K562 (cell line): ENCODE measurements at regions not wholly inside any gene's neighbourhood (a gene's known extent, or its start where the extent isn't known, plus 50 kb on each side); places are given as distances from the start of the nearest gene placed in this dataset.

Source experiments
- ZNF449 ChIP-seq: fragments of 250-450 bp; sonication (Bioruptor Pico); IDR thresholded peaks from 2 replicates; pipeline ENCODE4 v1.8.0; 2022; ENCODE audit warnings: moderate library complexity, mild to moderate bottlenecking, inconsistent platforms
- TF ChIP-seq, protein P1 (sequence below): fragments of 450-650 bp; IDR thresholded peaks from 2 replicates; pipeline ENCODE4 v1.6.1; 2016; ENCODE audit warnings: low read depth

DNA sequence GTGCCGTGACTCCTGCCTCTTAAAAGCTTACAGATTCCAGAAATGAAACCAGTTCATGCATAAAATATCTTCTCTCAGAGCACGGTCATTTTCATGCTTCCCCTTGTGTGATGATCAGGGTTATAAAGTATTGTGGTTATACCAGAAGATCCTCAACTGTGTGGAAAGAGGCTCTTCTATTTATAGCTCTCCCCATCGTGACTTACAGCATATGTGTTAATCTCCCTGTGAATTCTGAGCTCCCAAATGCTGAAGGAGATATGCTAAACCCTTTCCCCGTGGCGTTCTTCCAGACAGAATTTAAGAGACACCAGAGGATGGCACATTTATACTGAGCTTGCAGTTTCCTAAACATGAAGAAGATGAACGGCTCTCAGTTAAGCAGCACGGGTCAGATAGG, 158.8 kb downstream of the CDH26 start (continued):
- TF ChIP-seq, protein P1, sequence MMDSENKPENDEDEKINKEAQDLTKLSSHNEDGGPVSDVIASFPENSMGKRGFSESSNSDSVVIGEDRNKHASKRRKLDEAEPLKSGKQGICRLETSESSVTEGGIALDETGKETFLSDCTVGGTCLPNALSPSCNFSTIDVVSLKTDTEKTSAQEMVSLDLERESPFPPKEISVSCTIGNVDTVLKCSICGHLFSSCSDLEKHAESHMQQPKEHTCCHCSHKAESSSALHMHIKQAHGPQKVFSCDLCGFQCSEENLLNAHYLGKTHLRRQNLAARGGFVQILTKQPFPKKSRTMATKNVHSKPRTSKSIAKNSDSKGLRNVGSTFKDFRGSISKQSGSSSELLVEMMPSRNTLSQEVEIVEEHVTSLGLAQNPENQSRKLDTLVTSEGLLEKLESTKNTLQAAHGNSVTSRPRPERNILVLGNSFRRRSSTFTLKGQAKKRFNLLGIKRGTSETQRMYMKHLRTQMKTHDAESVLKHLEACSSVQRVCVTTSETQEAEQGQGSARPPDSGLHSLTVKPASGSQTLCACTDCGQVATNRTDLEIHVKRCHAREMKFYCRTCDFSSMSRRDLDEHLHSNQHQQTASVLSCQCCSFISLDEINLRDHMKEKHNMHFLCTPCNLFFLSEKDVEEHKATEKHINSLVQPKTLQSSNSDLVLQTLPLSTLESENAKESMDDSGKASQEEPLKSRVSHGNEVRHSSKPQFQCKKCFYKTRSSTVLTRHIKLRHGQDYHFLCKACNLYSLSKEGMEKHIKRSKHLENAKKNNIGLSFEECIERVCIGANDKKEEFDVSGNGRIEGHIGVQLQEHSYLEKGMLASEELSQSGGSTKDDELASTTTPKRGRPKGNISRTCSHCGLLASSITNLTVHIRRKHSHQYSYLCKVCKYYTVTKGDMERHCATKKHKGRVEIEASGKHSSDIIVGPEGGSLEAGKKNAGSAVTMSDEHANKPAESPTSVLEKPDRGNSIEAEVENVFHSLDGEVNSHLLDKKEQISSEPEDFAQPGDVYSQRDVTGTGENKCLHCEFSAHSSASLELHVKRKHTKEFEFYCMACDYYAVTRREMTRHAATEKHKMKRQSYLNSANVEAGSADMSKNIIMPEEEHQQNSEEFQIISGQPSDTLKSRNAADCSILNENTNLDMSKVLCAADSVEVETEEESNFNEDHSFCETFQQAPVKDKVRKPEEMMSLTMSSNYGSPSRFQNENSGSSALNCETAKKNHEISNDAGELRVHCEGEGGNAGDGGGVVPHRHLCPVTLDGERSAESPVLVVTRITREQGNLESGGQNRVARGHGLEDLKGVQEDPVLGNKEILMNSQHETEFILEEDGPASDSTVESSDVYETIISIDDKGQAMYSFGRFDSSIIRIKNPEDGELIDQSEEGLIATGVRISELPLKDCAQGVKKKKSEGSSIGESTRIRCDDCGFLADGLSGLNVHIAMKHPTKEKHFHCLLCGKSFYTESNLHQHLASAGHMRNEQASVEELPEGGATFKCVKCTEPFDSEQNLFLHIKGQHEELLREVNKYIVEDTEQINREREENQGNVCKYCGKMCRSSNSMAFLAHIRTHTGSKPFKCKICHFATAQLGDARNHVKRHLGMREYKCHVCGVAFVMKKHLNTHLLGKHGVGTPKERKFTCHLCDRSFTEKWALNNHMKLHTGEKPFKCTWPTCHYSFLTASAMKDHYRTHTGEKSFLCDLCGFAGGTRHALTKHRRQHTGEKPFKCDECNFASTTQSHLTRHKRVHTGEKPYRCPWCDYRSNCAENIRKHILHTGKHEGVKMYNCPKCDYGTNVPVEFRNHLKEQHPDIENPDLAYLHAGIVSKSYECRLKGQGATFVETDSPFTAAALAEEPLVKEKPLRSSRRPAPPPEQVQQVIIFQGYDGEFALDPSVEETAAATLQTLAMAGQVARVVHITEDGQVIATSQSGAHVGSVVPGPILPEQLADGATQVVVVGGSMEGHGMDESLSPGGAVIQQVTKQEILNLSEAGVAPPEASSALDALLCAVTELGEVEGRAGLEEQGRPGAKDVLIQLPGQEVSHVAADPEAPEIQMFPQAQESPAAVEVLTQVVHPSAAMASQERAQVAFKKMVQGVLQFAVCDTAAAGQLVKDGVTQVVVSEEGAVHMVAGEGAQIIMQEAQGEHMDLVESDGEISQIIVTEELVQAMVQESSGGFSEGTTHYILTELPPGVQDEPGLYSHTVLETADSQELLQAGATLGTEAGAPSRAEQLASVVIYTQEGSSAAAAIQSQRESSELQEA = no peak
- TF ChIP-seq ZNF449 (CRISPR knock-in tag) = no peak
